Erythroblast (primary cell): ENCODE measurements at regions not wholly inside any gene's neighbourhood (a gene's known extent, or its start where the extent isn't known, plus 50 kb on each side); places are given as distances from the start of the nearest gene placed in this dataset.

Experiments used
- GATA1 ChIP-seq: IDR thresholded peaks from 2 replicates; pipeline ENCODE4 v1.6.1; 2011; ENCODE audit warnings: low read depth, mild to moderate bottlenecking, control low read depth, low read length, moderate library complexity
- POLR2A ChIP-seq: IDR thresholded peaks from 2 replicates; pipeline ENCODE4 v1.6.1; 2011; ENCODE audit warnings: mild to moderate bottlenecking, low read length

GRCh38 chr6:93163146-93163545 lies 256.2 kb downstream of the EPHA7 start:
- TF ChIP-seq POLR2A: no peak
- no peak for TF ChIP-seq GATA1
